Trophoblast cell (in vitro differentiated cells and primary cell): ENCODE measurements at regions not wholly inside any gene's neighbourhood (a gene's known extent, or its start where the extent isn't known, plus 50 kb on each side); places are given as distances from the start of the nearest gene placed in this dataset.

Experiments used
- DNase-seq, 2 donors: peaks; one replicate each; pipeline ENCODE4 v3.0.0-alpha.2; 2016
- H2AFZ ChIP-seq: 2 replicates; pipeline ENCODE4 v1.6.1; 2013; ENCODE audit warnings: low read length, moderate library complexity, mild to moderate bottlenecking; ENCODE audit not compliant: insufficient read depth, poor library complexity
- H2AK5ac ChIP-seq: 2 replicates; pipeline ENCODE4 v1.6.1; 2013; ENCODE audit warnings: mild to moderate bottlenecking, low read length
- H2BK120ac ChIP-seq: 2 replicates; pipeline ENCODE4 v1.6.1; 2013; ENCODE audit warnings: low read length, mild to moderate bottlenecking, moderate library complexity; ENCODE audit not compliant: insufficient read depth, poor library complexity
- H2BK12ac ChIP-seq: 2 replicates; pipeline ENCODE4 v1.6.1; 2013; ENCODE audit warnings: mild to moderate bottlenecking, low read length, moderate library complexity
- H2BK5ac ChIP-seq: 2 replicates; pipeline ENCODE4 v1.6.1; 2013; ENCODE audit warnings: low read length, low read depth, moderate library complexity, mild to moderate bottlenecking; ENCODE audit not compliant: poor library complexity
- H3K14ac ChIP-seq: 2 replicates; pipeline ENCODE4 v1.6.1; 2013; ENCODE audit warnings: mild to moderate bottlenecking, low read length
- H3K18ac ChIP-seq: 2 replicates; pipeline ENCODE4 v1.6.1; 2013; ENCODE audit warnings: mild to moderate bottlenecking, low read length
- H3K23ac ChIP-seq: 2 replicates; pipeline ENCODE4 v1.6.1; 2013; ENCODE audit warnings: low read length
- H3K27ac ChIP-seq: 2 replicates; pipeline ENCODE4 v1.5.1; 2013; ENCODE audit warnings: low read depth, mild to moderate bottlenecking, inconsistent platforms, low read length, moderate library complexity
- H3K27me3 ChIP-seq: 2 replicates; pipeline ENCODE4 v1.6.1; 2013; ENCODE audit warnings: inconsistent platforms, mild to moderate bottlenecking, low read length, moderate library complexity; ENCODE audit not compliant: insufficient read depth
- H3K36me3 ChIP-seq, 2 experiments: 1 replicate in 1 of 2; 2 replicates in 1 of 2; pipeline ENCODE4 v1.6.1; 2013; ENCODE audit warnings: low read length in 2 of 2, mild to moderate bottlenecking in 2 of 2, moderate library complexity in 1 of 2; ENCODE audit not compliant: insufficient read depth in 2 of 2, control insufficient read depth in 1 of 2
- H3K4ac ChIP-seq: 2 replicates; pipeline ENCODE4 v1.6.1; 2013; ENCODE audit warnings: low read depth, mild to moderate bottlenecking, low read length, moderate library complexity
- H3K4me1 ChIP-seq, 2 experiments: 1 replicate in 1 of 2; 2 replicates in 1 of 2; pipeline ENCODE4 v1.6.1; 2013; ENCODE audit warnings: low read length in 2 of 2, mild to moderate bottlenecking in 2 of 2, moderate library complexity in 1 of 2; ENCODE audit not compliant: insufficient read depth in 2 of 2, control insufficient read depth in 1 of 2
- H3K4me2 ChIP-seq: 2 replicates; pipeline ENCODE4 v1.6.1; 2013; ENCODE audit warnings: inconsistent platforms, mild to moderate bottlenecking, low read length, moderate library complexity
- H3K4me3 ChIP-seq: 2 replicates; pipeline ENCODE4 v1.5.1; 2013; ENCODE audit warnings: mild to moderate bottlenecking, low read depth, low read length, inconsistent platforms
- H3K79me1 ChIP-seq: one replicate; pipeline ENCODE4 v1.6.1; 2013; ENCODE audit warnings: low read length
- H3K79me2 ChIP-seq: 2 replicates; pipeline ENCODE4 v1.6.1; 2013; ENCODE audit warnings: low read length, mild to moderate bottlenecking; ENCODE audit not compliant: control insufficient read depth, insufficient read depth, poor library complexity
- H3K9ac ChIP-seq: 2 replicates; pipeline ENCODE4 v1.6.1; 2013; ENCODE audit warnings: mild to moderate bottlenecking, low read length
- H3K9me3 ChIP-seq: 2 replicates; pipeline ENCODE4 v1.6.1; 2013; ENCODE audit warnings: low read depth, mild to moderate bottlenecking, control low read depth, inconsistent platforms, low read length; ENCODE audit not compliant: insufficient read depth
- H4K12ac ChIP-seq: 2 replicates; pipeline ENCODE4 v1.6.1; 2013; ENCODE audit warnings: low read depth, mild to moderate bottlenecking, low read length, moderate library complexity
- H4K8ac ChIP-seq: 2 replicates; pipeline ENCODE4 v1.6.1; 2013; ENCODE audit warnings: low read depth, mild to moderate bottlenecking, low read length, moderate library complexity
- H4K91ac ChIP-seq: one replicate; pipeline ENCODE4 v1.6.1; 2013; ENCODE audit warnings: low read depth, mild to moderate bottlenecking, low read length, moderate library complexity
- WGBS: extraction: QIAGEN DNeasy Blood & Tissue Kit; methylation state at CpG from one replicate; pipeline ENCODE4 v1.1.7; 2013; ENCODE audit warnings: missing lambda C conversion rate; ENCODE audit not compliant: insufficient read length, insufficient coverage; ENCODE audit errors: extremely low coverage; 5-methylcytosine and 5-hydroxymethylcytosine counted together

DNA sequence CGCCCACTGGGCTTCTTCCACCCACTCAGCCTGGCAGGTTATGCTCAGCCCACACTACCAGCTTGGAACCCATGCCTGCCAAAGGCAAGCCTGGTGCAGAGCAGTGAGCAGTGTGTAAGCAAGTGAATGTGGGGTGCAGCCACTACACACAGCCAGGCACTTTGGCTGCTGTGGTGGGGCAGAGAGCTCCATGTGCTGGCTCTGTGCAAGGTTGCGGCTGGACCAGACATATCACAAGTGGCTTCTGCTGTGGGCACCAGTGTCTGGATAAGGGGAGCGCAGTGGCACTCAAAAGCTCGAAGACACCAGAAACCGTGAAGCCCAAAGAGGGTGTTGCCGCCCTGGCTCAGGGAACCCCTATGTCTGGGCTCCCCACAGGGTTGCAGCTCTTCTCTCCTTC lies 563.7 kb downstream of the SI start:
- H3K23ac ChIP-seq, result no peak overlapping the region

GRCh38 chr3:164507886-164508285 lies 570.4 kb downstream of the SI start:
- no peak overlapping the region for H2AK5ac ChIP-seq
- H2BK120ac ChIP-seq, result no peak overlapping the region
- no peak overlapping the region for H3K4ac ChIP-seq
- H3K18ac ChIP-seq, result no peak overlapping the region
- no peaks in the 10 kb centered on the region for H3K27me3 ChIP-seq
- H2BK12ac ChIP-seq, result no peak overlapping the region
- no peaks in the 10 kb centered on the region for H3K36me3 ChIP-seq
- H4K91ac ChIP-seq, result no peak overlapping the region
- no peak overlapping the region for H3K9ac ChIP-seq
- H2BK5ac ChIP-seq, result no peak overlapping the region
- H3K23ac ChIP-seq, result no peak overlapping the region
- H3K4me2 ChIP-seq, result no peak overlapping the region
- H3K9me3 ChIP-seq, result no peaks in the 10 kb centered on the region
- no peaks in the 10 kb centered on the region for H3K79me2 ChIP-seq
- H3K79me1 ChIP-seq, result no peaks in the 10 kb centered on the region
- no peak overlapping the region for H4K12ac ChIP-seq
- no peak overlapping the region for H3K14ac ChIP-seq
- no peak overlapping the region for H2AFZ ChIP-seq
- H3K4me1 ChIP-seq, result no peaks in the 10 kb centered on the region
- no peak overlapping the region for H3K4me3 ChIP-seq
- no peak overlapping the region for H3K27ac ChIP-seq
- DNase-seq, result no peak
- H4K8ac ChIP-seq, result no peak overlapping the region

More for the DNA sequence above, 563.7 kb downstream of the SI start:
- H2AK5ac ChIP-seq, result no peak overlapping the region
- no peak overlapping the region for H3K27ac ChIP-seq
- no peaks in the 10 kb centered on the region for H3K4me1 ChIP-seq
- peak overlapping the region; percentile 20 for H3K4me3 ChIP-seq
- WGBS, result no CpG with 5 or more reads among the region's 6 CpGs
- no peak overlapping the region for H3K4ac ChIP-seq
- no peaks in the 10 kb centered on the region for H3K79me1 ChIP-seq
- no peak overlapping the region for H3K9ac ChIP-seq
- H3K14ac ChIP-seq, result no peak overlapping the region
- H4K8ac ChIP-seq, result no peak overlapping the region
- no peak for DNase-seq
- no peak overlapping the region for H2BK5ac ChIP-seq
- H3K4me2 ChIP-seq, result no peak overlapping the region
- no peaks in the 10 kb centered on the region for H3K27me3 ChIP-seq
- H3K9me3 ChIP-seq, result peaks cover 6% of the 10 kb centered on the region
- no peak overlapping the region for H2BK12ac ChIP-seq
- H4K12ac ChIP-seq, result no peak overlapping the region
- no peaks in the 10 kb centered on the region for H3K79me2 ChIP-seq
- H2BK120ac ChIP-seq, result no peak overlapping the region
- H3K36me3 ChIP-seq, result no peaks in the 10 kb centered on the region
- H4K91ac ChIP-seq, result no peak overlapping the region
- no peak overlapping the region for H2AFZ ChIP-seq
- H3K18ac ChIP-seq, result no peak overlapping the region

DNA sequence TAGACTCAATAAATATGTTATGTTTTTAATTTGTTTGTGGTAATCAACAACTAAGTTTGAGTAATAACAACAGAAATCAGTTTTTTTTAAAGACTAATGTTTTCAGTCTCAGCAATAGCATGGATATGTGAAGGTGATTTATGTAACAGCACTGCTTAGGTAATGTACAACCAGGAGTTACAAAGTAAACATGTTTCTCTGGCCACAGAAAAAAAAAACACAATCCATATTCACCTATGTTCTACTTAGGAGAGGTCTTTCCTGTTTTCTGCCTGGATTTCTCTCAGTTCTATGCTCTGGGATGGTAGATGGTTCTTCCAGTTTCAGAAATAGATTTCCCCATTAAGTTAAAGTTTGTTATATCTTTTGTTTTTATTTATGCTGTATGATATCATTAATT lies 579.4 kb downstream of the SI start:
- H3K9me3 ChIP-seq, result no peaks in the 10 kb centered on the region
- H3K4me1 ChIP-seq, result no peaks in the 10 kb centered on the region
- H3K27me3 ChIP-seq, result no peaks in the 10 kb centered on the region
- no peaks in the 10 kb centered on the region for H3K79me1 ChIP-seq
- H3K14ac ChIP-seq, result no peak overlapping the region
- H4K8ac ChIP-seq, result no peak overlapping the region
- no peak overlapping the region for H4K91ac ChIP-seq
- H2BK12ac ChIP-seq, result no peak overlapping the region
- H4K12ac ChIP-seq, result no peak overlapping the region
- H3K9ac ChIP-seq, result no peak overlapping the region
- H3K79me2 ChIP-seq, result no peaks in the 10 kb centered on the region
- DNase-seq, result no peak
- H3K18ac ChIP-seq, result no peak overlapping the region
- no peak overlapping the region for H3K4ac ChIP-seq
- no peak overlapping the region for H3K4me2 ChIP-seq
- H2AK5ac ChIP-seq, result no peak overlapping the region
- H3K4me3 ChIP-seq, result no peak overlapping the region
- H3K27ac ChIP-seq, result no peak overlapping the region
- no peak overlapping the region for H3K23ac ChIP-seq
- H2BK120ac ChIP-seq, result no peak overlapping the region
- H3K36me3 ChIP-seq, result no peaks in the 10 kb centered on the region
- H2BK5ac ChIP-seq, result no peak overlapping the region
- no peak overlapping the region for H2AFZ ChIP-seq

DNA sequence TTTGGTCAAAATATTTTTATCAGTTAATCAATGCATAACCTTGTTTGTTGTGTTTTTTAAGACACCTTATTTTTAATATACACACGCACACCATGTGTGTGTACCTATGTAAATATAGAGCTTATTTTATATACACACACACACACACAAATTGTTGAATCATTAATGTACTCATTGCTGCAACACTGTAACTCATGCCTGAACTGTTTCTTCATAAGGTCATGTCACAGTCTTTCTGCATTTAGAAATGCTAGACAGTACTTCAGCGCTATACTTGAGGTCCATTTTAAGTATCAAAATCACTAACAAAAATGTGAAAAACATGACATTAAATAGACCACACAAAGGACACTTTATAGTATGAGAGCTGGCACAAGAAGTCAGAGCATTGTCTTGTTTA lies 589.4 kb downstream of the SI start:
- no peak overlapping the region for H4K91ac ChIP-seq
- no peaks in the 10 kb centered on the region for H3K9me3 ChIP-seq
- no peak overlapping the region for H4K8ac ChIP-seq
- no peak overlapping the region for H3K4me2 ChIP-seq
- H3K79me1 ChIP-seq, result no peaks in the 10 kb centered on the region
- no peaks in the 10 kb centered on the region for H3K79me2 ChIP-seq
- no peak for DNase-seq
- no peak overlapping the region for H3K18ac ChIP-seq
- H3K23ac ChIP-seq, result no peak overlapping the region
- H2BK120ac ChIP-seq, result no peak overlapping the region
- WGBS, result no CpG with 5 or more reads among the region's 2 CpGs
- no peak overlapping the region for H2BK12ac ChIP-seq
- no peak overlapping the region for H4K12ac ChIP-seq
- no peak overlapping the region for H3K4me3 ChIP-seq
- no peak overlapping the region for H3K14ac ChIP-seq
- H3K4me1 ChIP-seq, result no peaks in the 10 kb centered on the region
- no peak overlapping the region for H2AK5ac ChIP-seq
- H2AFZ ChIP-seq, result no peak overlapping the region
- H3K27me3 ChIP-seq, result no peaks in the 10 kb centered on the region
- H2BK5ac ChIP-seq, result no peak overlapping the region
- H3K27ac ChIP-seq, result no peak overlapping the region
- H3K36me3 ChIP-seq, result no peaks in the 10 kb centered on the region
- no peak overlapping the region for H3K9ac ChIP-seq
- no peak overlapping the region for H3K4ac ChIP-seq

DNA sequence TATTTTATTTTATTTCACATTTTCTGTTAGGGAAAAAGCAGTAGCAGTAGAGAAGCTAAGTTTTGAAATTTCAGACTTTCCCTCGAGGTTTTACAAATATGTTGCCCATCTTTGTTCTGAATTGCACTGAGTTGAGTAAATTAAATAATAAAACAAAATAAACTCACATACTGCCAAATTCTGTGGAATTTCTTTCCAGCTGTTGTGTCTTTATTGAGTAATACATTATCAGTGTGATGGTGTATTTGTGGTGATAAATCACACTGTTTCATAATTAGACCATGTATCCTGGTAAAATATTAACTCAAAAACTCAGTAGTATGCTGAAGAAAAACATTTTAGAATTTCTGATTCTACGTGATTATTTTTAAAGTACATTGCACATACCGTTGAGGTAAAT lies 592.1 kb downstream of the SI start:
- Histone ChIP-seq H3K79me2 (no peaks in the 10 kb centered on the region), H3K14ac (no peak overlapping the region), H3K4me1 (no peaks in the 10 kb centered on the region), H3K27ac (no peak overlapping the region), H2BK12ac (no peak overlapping the region), H3K79me1 (no peaks in the 10 kb centered on the region), H3K4me3 (no peak overlapping the region), H3K4ac (no peak overlapping the region), H3K23ac (no peak overlapping the region), H2BK120ac (no peak overlapping the region), H4K91ac (no peak overlapping the region), H2AK5ac (no peak overlapping the region), H3K9me3 (no peaks in the 10 kb centered on the region), H2BK5ac (no peak overlapping the region), H4K12ac (no peak overlapping the region), H3K18ac (no peak overlapping the region), H2AFZ (no peak overlapping the region), H3K36me3 (no peaks in the 10 kb centered on the region), H3K9ac (no peak overlapping the region), H3K4me2 (no peak overlapping the region), H3K27me3 (no peaks in the 10 kb centered on the region), H4K8ac (no peak overlapping the region)
- DNase-seq, result no peak
- WGBS, result no CpG with 5 or more reads among the region's 3 CpGs
